ENCODE measurements at regions not wholly inside any gene's neighbourhood (a gene's known extent, or its start where the extent isn't known, plus 50 kb on each side); places are given as distances from the start of the nearest gene placed in this dataset.

GRCh38 chr1:244335456-244335855 is 116.3 kb downstream of the ADSS2 start:
- Histone ChIP-seq H3K9me3 (ENCODE audit: insufficient read depth, low read depth, low read length) (no peaks in the 10 kb centered on the region), H3K79me2 (ENCODE audit: insufficient read depth, low read length) (no peaks in the 10 kb centered on the region), H3K27ac (ENCODE audit: low read depth, low read length) (no peak overlapping the region), H3K27me3 (ENCODE audit: insufficient read depth, low read length) (no peaks in the 10 kb centered on the region), H2AFZ (ENCODE audit: low read depth, low read length) (no peak overlapping the region), H3K9ac (ENCODE audit: low read length) (no peak overlapping the region), H3K4me2 (ENCODE audit: low read length) (no peak overlapping the region), H3K36me3 (ENCODE audit: insufficient read depth, low read length) (no peaks in the 10 kb centered on the region), H3K4me3 (ENCODE audit: insufficient read depth, low read depth, low read length) (no peak overlapping the region), H3K4me1 (ENCODE audit: insufficient read depth, low read length) (no peaks in the 10 kb centered on the region), H4K20me1 (ENCODE audit: insufficient read depth, low read length) (no peaks in the 10 kb centered on the region)
- Mint-ChIP-seq H3K9me3 (ENCODE audit: unreplicated experiment) (peaks cover 3% of the 10 kb centered on the region), H3K27ac (ENCODE audit: unreplicated experiment) (no peak overlapping the region), H3K4me3 (ENCODE audit: unreplicated experiment) (no peak overlapping the region), H3K4me1 (ENCODE audit: low read depth, unreplicated experiment) (no peaks in the 10 kb centered on the region), H3K27me3 (ENCODE audit: low read depth, unreplicated experiment) (no peaks in the 10 kb centered on the region), H3K36me3 (ENCODE audit: low read depth, unreplicated experiment) (no peaks in the 10 kb centered on the region)
- TF ChIP-seq EZH2 (IDR thresholded peaks at IDR 0.05; ENCODE audit: insufficient read depth, low read length), result no peak
- TF ChIP-seq, protein P1, sequence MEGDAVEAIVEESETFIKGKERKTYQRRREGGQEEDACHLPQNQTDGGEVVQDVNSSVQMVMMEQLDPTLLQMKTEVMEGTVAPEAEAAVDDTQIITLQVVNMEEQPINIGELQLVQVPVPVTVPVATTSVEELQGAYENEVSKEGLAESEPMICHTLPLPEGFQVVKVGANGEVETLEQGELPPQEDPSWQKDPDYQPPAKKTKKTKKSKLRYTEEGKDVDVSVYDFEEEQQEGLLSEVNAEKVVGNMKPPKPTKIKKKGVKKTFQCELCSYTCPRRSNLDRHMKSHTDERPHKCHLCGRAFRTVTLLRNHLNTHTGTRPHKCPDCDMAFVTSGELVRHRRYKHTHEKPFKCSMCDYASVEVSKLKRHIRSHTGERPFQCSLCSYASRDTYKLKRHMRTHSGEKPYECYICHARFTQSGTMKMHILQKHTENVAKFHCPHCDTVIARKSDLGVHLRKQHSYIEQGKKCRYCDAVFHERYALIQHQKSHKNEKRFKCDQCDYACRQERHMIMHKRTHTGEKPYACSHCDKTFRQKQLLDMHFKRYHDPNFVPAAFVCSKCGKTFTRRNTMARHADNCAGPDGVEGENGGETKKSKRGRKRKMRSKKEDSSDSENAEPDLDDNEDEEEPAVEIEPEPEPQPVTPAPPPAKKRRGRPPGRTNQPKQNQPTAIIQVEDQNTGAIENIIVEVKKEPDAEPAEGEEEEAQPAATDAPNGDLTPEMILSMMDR (IDR thresholded peaks at IDR 0.05; ENCODE audit: insufficient read depth, low read depth, low read length), result no peak
- FAIRE-seq, result no peak
- DNase-seq (ENCODE audit: low read depth), result no peak

DNA sequence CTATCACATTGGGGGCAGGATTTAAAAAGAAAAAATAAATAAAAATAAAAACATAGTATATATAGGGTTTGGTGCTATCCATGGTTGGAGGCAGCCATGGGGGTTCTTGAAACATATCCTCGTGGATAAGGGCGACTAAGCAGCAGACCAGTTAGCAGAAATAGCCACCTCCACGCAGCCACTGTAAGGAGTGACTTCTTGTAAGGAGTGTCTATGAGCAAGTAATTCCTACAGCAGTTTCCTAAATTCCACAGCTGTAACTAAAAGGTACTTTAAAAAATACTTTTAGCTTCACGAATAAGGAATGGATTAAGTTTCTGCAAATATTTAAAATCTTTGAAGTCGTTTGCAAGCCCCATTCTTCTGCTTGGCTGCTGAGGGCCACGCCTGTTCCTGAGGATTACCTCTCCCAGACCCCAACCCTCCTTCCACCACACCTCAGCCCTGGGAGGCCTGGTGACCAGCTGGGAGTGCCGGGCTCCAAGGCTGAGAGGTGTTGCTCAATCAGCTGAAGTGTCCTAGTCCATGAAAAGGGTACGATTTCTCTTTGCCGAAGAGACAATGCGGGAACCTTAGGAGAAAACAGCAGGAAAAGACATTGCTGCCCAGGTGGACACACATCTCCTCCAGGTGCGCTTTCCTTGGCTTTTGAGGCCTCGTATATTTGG is 115.3 kb downstream of the ADSS2 start:
- Mint-ChIP-seq H3K27me3 (ENCODE audit: low read depth, unreplicated experiment) (no peaks in the 10 kb centered on the region), H3K9me3 (ENCODE audit: unreplicated experiment) (peaks cover 3% of the 10 kb centered on the region), H3K4me3 (ENCODE audit: unreplicated experiment) (no peak overlapping the region), H3K4me1 (ENCODE audit: low read depth, unreplicated experiment) (peaks cover 2% of the 10 kb centered on the region), H3K36me3 (ENCODE audit: low read depth, unreplicated experiment) (no peaks in the 10 kb centered on the region), H3K27ac (ENCODE audit: unreplicated experiment) (no peak overlapping the region)
- no peaks in the 10 kb centered on the region for H4K20me1 ChIP-seq (ENCODE audit: insufficient read depth, low read length)
- no peak for TF ChIP-seq EZH2 (IDR thresholded peaks at IDR 0.05; ENCODE audit: insufficient read depth, low read length)
- TF ChIP-seq, protein P1 (IDR thresholded peaks at IDR 0.05; ENCODE audit: insufficient read depth, low read depth, low read length), result no peak
- H3K4me2 ChIP-seq (ENCODE audit: low read length), result no peak overlapping the region
- H3K27me3 ChIP-seq (ENCODE audit: insufficient read depth, low read length), result no peaks in the 10 kb centered on the region
- H3K27ac ChIP-seq (ENCODE audit: low read depth, low read length), result no peak overlapping the region
- no peaks in the 10 kb centered on the region for H3K9me3 ChIP-seq (ENCODE audit: insufficient read depth, low read depth, low read length)
- H3K79me2 ChIP-seq (ENCODE audit: insufficient read depth, low read length), result no peaks in the 10 kb centered on the region
- no peak overlapping the region for H3K4me3 ChIP-seq (ENCODE audit: insufficient read depth, low read depth, low read length)
- H2AFZ ChIP-seq (ENCODE audit: low read depth, low read length), result no peak overlapping the region
- no peaks in the 10 kb centered on the region for H3K36me3 ChIP-seq (ENCODE audit: insufficient read depth, low read length)
- DNase-seq (ENCODE audit: low read depth), result no peak
- H3K4me1 ChIP-seq (ENCODE audit: insufficient read depth, low read length), result peaks cover 3% of the 10 kb centered on the region
- no peak for FAIRE-seq
- H3K9ac ChIP-seq (ENCODE audit: low read length), result no peak overlapping the region

- Mint-ChIP-seq H3K4me1 (ENCODE audit: low read depth, unreplicated experiment) (peaks cover 7% of the 10 kb centered on the region), H3K27ac (ENCODE audit: unreplicated experiment) (no peak overlapping the region), H3K36me3 (ENCODE audit: low read depth, unreplicated experiment) (no peaks in the 10 kb centered on the region), H3K4me3 (ENCODE audit: unreplicated experiment) (no peak overlapping the region), H3K27me3 (ENCODE audit: low read depth, unreplicated experiment) (no peaks in the 10 kb centered on the region), H3K9me3 (ENCODE audit: unreplicated experiment) (peaks cover 3% of the 10 kb centered on the region)
- H3K36me3 ChIP-seq (ENCODE audit: insufficient read depth, low read length), result no peaks in the 10 kb centered on the region
- H3K27me3 ChIP-seq (ENCODE audit: insufficient read depth, low read length), result no peaks in the 10 kb centered on the region
- TF ChIP-seq EZH2 (IDR thresholded peaks at IDR 0.05; ENCODE audit: insufficient read depth, low read length), result no peak
- TF ChIP-seq, protein P1 (IDR thresholded peaks at IDR 0.05; ENCODE audit: insufficient read depth, low read depth, low read length), result no peak
- DNase-seq (ENCODE audit: low read depth) (no peak), FAIRE-seq (no peak)
- H3K9ac ChIP-seq (ENCODE audit: low read length), result no peak overlapping the region
- no peak overlapping the region for H2AFZ ChIP-seq (ENCODE audit: low read depth, low read length)
- H3K9me3 ChIP-seq (ENCODE audit: insufficient read depth, low read depth, low read length), result no peaks in the 10 kb centered on the region
- no peaks in the 10 kb centered on the region for H4K20me1 ChIP-seq (ENCODE audit: insufficient read depth, low read length)
- no peak overlapping the region for H3K27ac ChIP-seq (ENCODE audit: low read depth, low read length)
- no peak overlapping the region for H3K4me3 ChIP-seq (ENCODE audit: insufficient read depth, low read depth, low read length)
- no peaks in the 10 kb centered on the region for H3K79me2 ChIP-seq (ENCODE audit: insufficient read depth, low read length)
- no peak overlapping the region for H3K4me2 ChIP-seq (ENCODE audit: low read length)
- peaks cover 11% of the 10 kb centered on the region for H3K4me1 ChIP-seq (ENCODE audit: insufficient read depth, low read length)
Measured at GRCh38 chr1:244337839-244338238, 113.9 kb downstream of the ADSS2 start.
